ENCODE measurements at regions not wholly inside any gene's neighbourhood (a gene's known extent, or its start where the extent isn't known, plus 50 kb on each side); places are given as distances from the start of the nearest gene placed in this dataset.

DNA sequence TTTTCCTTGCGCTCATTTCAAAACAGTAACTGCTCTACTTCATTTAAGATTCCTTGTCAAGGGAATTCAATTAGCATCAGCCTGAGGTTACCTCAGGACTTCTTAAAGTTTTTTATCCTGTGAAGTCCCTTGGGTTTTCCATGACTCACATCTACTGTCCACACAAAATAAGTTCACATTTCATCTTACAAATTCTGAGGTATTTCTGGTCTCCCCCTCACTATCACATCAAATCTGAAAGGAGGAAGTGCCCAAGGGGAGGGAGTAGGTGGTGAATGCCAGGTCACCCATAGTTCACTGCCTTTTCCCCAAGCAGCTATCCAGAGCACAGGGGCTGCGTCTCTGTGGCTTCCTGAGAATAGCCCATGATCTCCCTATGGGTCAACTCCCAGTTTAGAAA, 227.1 kb upstream of the NREP start:
- Histone ChIP-seq H3K9me2 (replicated peaks; ENCODE audit: low read length) (no peaks in the 10 kb centered on the region), H3F3A (ENCODE audit: low read length, unreplicated experiment) (no peaks in the 10 kb centered on the region), H3K27me3 (ENCODE audit: low read length) (no peaks in the 10 kb centered on the region), H3K9ac (ENCODE audit: low read length) (peak overlapping the region; percentile 12; the same call in 1 of the 2 replicates), H3K9me3 (ENCODE audit: low read length) (no peaks in the 10 kb centered on the region), H3K27ac (ENCODE audit: low read length) (peak overlapping the region; percentile 76), H3K4me2 (ENCODE audit: low read length) (peak overlapping the region; percentile 50), H3K4me3 (ENCODE audit: low read length) (no peak overlapping the region), H3K79me2 (ENCODE audit: low read length) (no peaks in the 10 kb centered on the region), H3K36me3 (ENCODE audit: low read depth, low read length) (no peaks in the 10 kb centered on the region), H2AFZ (ENCODE audit: low read length) (no peak overlapping the region), H3K4me1 (ENCODE audit: insufficient read depth, low read length) (peaks cover 27% of the 10 kb centered on the region), H4K20me1 (ENCODE audit: low read length) (no peaks in the 10 kb centered on the region)
- peak; percentile 85 for DNase-seq
- intact Hi-C loops (cut with micrococcal nuclease), result no loop called here
- ChIA-PET POLR2A (ENCODE audit: unreplicated experiment) (no interaction called here), CTCF (no interaction called here)
- no TSS peak for BruUV-seq (replicated peaks)
- peak; percentile 91 for ATAC-seq
- TF ChIP-seq EZH2phosphoT487 (IDR thresholded peaks at IDR 0.05; ENCODE audit: borderline replicate concordance, low read length) (no peak), EZH2 (IDR thresholded peaks at IDR 0.05; ENCODE audit: low read length, unreplicated experiment) (no peak)
- TF ChIP-seq, protein P1, sequence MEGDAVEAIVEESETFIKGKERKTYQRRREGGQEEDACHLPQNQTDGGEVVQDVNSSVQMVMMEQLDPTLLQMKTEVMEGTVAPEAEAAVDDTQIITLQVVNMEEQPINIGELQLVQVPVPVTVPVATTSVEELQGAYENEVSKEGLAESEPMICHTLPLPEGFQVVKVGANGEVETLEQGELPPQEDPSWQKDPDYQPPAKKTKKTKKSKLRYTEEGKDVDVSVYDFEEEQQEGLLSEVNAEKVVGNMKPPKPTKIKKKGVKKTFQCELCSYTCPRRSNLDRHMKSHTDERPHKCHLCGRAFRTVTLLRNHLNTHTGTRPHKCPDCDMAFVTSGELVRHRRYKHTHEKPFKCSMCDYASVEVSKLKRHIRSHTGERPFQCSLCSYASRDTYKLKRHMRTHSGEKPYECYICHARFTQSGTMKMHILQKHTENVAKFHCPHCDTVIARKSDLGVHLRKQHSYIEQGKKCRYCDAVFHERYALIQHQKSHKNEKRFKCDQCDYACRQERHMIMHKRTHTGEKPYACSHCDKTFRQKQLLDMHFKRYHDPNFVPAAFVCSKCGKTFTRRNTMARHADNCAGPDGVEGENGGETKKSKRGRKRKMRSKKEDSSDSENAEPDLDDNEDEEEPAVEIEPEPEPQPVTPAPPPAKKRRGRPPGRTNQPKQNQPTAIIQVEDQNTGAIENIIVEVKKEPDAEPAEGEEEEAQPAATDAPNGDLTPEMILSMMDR (conservative IDR thresholded peaks at IDR 0.05; ENCODE audit: low read depth, low read length), result no peak

DNA sequence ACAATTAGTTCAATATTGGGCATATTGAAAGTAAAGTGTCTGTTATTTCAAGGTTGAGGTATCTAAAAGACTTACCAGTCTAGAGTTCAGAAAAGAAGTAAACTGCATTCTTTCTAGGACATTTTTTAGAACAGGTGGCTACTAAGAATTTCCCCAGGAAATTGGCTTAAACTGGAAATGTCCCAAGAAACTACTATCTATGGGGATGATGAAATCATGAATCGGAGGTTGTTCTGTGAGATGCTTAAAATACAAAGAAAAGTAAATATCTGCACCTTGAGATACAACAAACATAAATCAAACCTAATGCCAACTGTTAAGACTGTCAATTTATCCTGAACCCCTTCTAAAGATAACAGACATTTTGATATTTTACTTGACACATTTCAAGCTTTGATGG, 226.5 kb upstream of the NREP start:
- Histone ChIP-seq H3K27ac (ENCODE audit: low read length) (peak overlapping the region; percentile 76), H4K20me1 (ENCODE audit: low read length) (no peaks in the 10 kb centered on the region), H3K79me2 (ENCODE audit: low read length) (no peaks in the 10 kb centered on the region), H3K27me3 (ENCODE audit: low read length) (no peaks in the 10 kb centered on the region), H3K9me2 (replicated peaks; ENCODE audit: low read length) (no peaks in the 10 kb centered on the region), H3K36me3 (ENCODE audit: low read depth, low read length) (no peaks in the 10 kb centered on the region), H3F3A (ENCODE audit: low read length, unreplicated experiment) (no peaks in the 10 kb centered on the region), H3K9ac (ENCODE audit: low read length) (no peak overlapping the region), H3K4me2 (ENCODE audit: low read length) (peak overlapping the region; percentile 50), H3K4me1 (ENCODE audit: insufficient read depth, low read length) (peaks cover 27% of the 10 kb centered on the region), H3K4me3 (ENCODE audit: low read length) (no peak overlapping the region), H3K9me3 (ENCODE audit: low read length) (no peaks in the 10 kb centered on the region), H2AFZ (ENCODE audit: low read length) (no peak overlapping the region)
- POLR2A ChIA-PET (ENCODE audit: unreplicated experiment), result no interaction called here
- TF ChIP-seq, protein P1 (conservative IDR thresholded peaks at IDR 0.05; ENCODE audit: low read depth, low read length), result no peak
- TF ChIP-seq EZH2 (IDR thresholded peaks at IDR 0.05; ENCODE audit: low read length, unreplicated experiment), result no peak
- TF ChIP-seq EZH2phosphoT487 (IDR thresholded peaks at IDR 0.05; ENCODE audit: borderline replicate concordance, low read length), result no peak
- peak; percentile 70 for DNase-seq
- CTCF ChIA-PET, result no interaction called here
- no TSS peak for BruUV-seq (replicated peaks)
- ATAC-seq, result peak; percentile 9; the same call in 1 of the 2 replicates
- intact Hi-C loops (cut with micrococcal nuclease), result no loop called here

DNA sequence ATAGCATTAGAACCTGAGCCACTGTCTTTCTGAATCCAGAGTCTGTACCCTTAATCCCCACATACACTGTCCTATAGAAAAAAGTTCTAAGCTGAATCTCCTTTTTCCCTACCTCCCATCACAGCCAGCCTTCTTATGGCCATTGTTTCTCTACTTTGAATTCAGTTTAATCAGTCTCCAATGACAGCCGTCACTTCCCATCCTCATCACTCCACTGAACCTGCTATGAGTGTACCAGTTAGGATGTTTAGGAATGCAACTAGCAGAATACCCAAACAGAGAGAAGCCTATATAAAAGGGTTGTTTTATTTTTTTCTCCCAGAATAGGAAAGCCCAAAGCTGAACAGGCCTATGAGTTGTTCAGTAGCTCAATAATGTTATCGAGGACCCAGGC, 220.4 kb upstream of the NREP start:
- intact Hi-C loops (cut with micrococcal nuclease), result no loop called here
- H3K4me1 ChIP-seq (ENCODE audit: insufficient read depth, low read length), result no peaks in the 10 kb centered on the region
- H3K36me3 ChIP-seq (ENCODE audit: low read depth, low read length), result no peaks in the 10 kb centered on the region
- H3K27me3 ChIP-seq (ENCODE audit: low read length), result 0 out of 2 replicates have a peak, but pooled peaks cover 3% of the 10 kb centered on the region
- ATAC-seq (no peak), DNase-seq (no peak)
- TF ChIP-seq EZH2 (IDR thresholded peaks at IDR 0.05; ENCODE audit: low read length, unreplicated experiment) (no peak), EZH2phosphoT487 (IDR thresholded peaks at IDR 0.05; ENCODE audit: borderline replicate concordance, low read length) (no peak)
- TF ChIP-seq, protein P1 (conservative IDR thresholded peaks at IDR 0.05; ENCODE audit: low read depth, low read length), result no peak
- H3K27ac ChIP-seq (ENCODE audit: low read length), result no peak overlapping the region
- H3K4me3 ChIP-seq (ENCODE audit: low read length), result no peak overlapping the region
- ChIA-PET POLR2A (ENCODE audit: unreplicated experiment) (interaction anchor here (0.6 kb wide), 1 partner anchor 806 kb away, joined by 4 read pairs; no protein-coding TSS in a partner anchor), CTCF (no interaction called here)
- no peaks in the 10 kb centered on the region for H3F3A ChIP-seq (ENCODE audit: low read length, unreplicated experiment)
- H2AFZ ChIP-seq (ENCODE audit: low read length), result no peak overlapping the region
- no TSS peak for BruUV-seq (replicated peaks)
- no peaks in the 10 kb centered on the region for H3K9me3 ChIP-seq (ENCODE audit: low read length)
- no peak overlapping the region for H3K9ac ChIP-seq (ENCODE audit: low read length)
- H3K79me2 ChIP-seq (ENCODE audit: low read length), result no peaks in the 10 kb centered on the region
- no peaks in the 10 kb centered on the region for H4K20me1 ChIP-seq (ENCODE audit: low read length)
- H3K4me2 ChIP-seq (ENCODE audit: low read length), result no peak overlapping the region
- H3K9me2 ChIP-seq (replicated peaks; ENCODE audit: low read length), result no peaks in the 10 kb centered on the region
